ENCODE measurements at regions not wholly inside any gene's neighbourhood (a gene's known extent, or its start where the extent isn't known, plus 50 kb on each side); places are given as distances from the start of the nearest gene placed in this dataset.

DNA sequence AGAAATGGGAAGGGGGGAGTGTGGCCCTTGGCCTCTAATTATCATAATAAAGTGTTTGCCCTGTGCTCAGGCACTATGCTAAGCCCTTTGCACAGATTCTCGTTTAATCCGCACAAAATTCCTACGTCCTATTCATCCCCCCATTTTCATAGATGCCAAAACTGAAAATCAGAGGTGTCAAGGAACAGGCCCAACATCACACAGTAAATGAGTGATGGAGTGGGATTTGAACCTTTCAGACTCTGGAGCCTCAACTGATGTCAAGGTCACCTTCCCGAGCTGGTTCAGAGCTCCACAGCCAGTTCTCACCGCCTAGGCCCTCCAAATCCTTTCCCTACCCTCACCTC, 80.7 kb downstream of the IRF2BPL start:
- H3K4me1 ChIP-seq: peaks cover 11% of the 10 kb centered on the region
- no peaks in the 10 kb centered on the region for H3K36me3 ChIP-seq
- no peaks in the 10 kb centered on the region for H3K9me3 ChIP-seq
- peak overlapping the region; percentile 6 to 68 for H3K9ac ChIP-seq (ENCODE audit: low read depth in 2 of 2, low read length in 2 of 2)
- peak overlapping the region; percentile 68 for H3K27ac ChIP-seq
- intact Hi-C loops (cut with DNase I): no loop called here
- H3K4me3 ChIP-seq: no peak overlapping the region
- H3K27me3 ChIP-seq: no peaks in the 10 kb centered on the region
- no peak for TF ChIP-seq CTCF (IDR thresholded peaks at IDR 0.05)
- DNase-seq: no peak

GRCh38 chr14:76947078-76947837, 81.2 kb downstream of the IRF2BPL start:
- Histone ChIP-seq H3K9me3 (no peaks in the 10 kb centered on the region), H3K9ac (ENCODE audit: low read depth in 2 of 2, low read length in 2 of 2) (peak overlapping the region; percentile 42 to 68), H3K4me3 (no peak overlapping the region), H3K27ac (peak overlapping the region; percentile 68), H3K36me3 (no peaks in the 10 kb centered on the region), H3K4me1 (peaks cover 11% of the 10 kb centered on the region), H3K27me3 (no peaks in the 10 kb centered on the region)
- peak; percentile 92 for DNase-seq
- TF ChIP-seq CTCF (IDR thresholded peaks at IDR 0.05): peak; percentile 30
- intact Hi-C loops (cut with DNase I): no loop called here

DNA sequence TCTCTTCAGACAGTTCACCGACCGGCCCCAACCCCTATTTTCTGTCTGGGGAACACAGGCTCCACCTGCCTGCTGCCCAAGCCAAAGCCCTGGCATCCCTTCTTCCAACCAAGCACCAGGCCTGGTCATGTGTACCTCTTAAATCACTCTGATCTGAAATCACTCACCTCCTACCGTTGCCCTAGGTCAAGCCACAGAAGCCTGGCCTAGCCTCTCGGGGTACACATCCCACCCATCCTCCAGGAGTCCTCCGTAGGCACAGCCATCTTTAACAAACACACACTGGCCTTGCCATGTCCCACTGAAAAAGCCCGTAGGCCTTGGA, 81.8 kb downstream of the IRF2BPL start:
- peak overlapping the region; percentile 68 for H3K27ac ChIP-seq
- H3K9ac ChIP-seq (ENCODE audit: low read depth in 2 of 2, low read length in 2 of 2): peak overlapping the region; percentile 38 to 42
- H3K36me3 ChIP-seq: no peaks in the 10 kb centered on the region
- intact Hi-C loops (cut with DNase I): no loop called here
- no peak for TF ChIP-seq CTCF (IDR thresholded peaks at IDR 0.05)
- no peak for DNase-seq
- H3K27me3 ChIP-seq: no peaks in the 10 kb centered on the region
- H3K4me1 ChIP-seq: peaks cover 11% of the 10 kb centered on the region
- no peaks in the 10 kb centered on the region for H3K9me3 ChIP-seq
- no peak overlapping the region for H3K4me3 ChIP-seq

DNA sequence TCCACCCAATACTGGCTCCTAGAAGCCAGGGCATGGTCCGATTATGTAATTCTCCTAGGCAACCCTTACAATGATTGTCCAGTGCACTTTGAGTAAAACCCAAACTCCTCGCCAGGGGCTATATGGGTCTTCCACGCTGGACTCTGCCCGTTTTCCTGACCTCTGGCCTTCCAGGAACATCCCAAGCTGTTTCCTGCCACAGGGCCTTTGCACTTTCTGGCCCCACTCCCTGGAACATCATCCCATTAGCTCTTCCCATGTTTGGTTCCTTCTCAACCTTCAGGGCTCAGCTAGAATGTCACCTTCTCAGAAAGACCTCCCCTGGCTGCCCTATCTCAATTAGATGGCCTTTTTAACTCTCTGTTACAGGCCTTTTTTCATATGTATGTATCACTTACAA, 85.4 kb downstream of the IRF2BPL start:
- H3K36me3 ChIP-seq: no peaks in the 10 kb centered on the region
- no peak for DNase-seq
- no peak overlapping the region for H3K4me3 ChIP-seq
- intact Hi-C loops (cut with DNase I): no loop called here
- H3K27ac ChIP-seq: no peak overlapping the region
- H3K9ac ChIP-seq (ENCODE audit: low read depth in 2 of 2, low read length in 2 of 2): no peak overlapping the region
- no peaks in the 10 kb centered on the region for H3K9me3 ChIP-seq
- H3K4me1 ChIP-seq: peaks cover 9% of the 10 kb centered on the region
- no peaks in the 10 kb centered on the region for H3K27me3 ChIP-seq
- TF ChIP-seq CTCF (IDR thresholded peaks at IDR 0.05): no peak

- H3K27ac ChIP-seq: no peak overlapping the region
- intact Hi-C loops (cut with DNase I): no loop called here
- no peak for DNase-seq
- no peak overlapping the region for H3K4me3 ChIP-seq
- H3K27me3 ChIP-seq: no peaks in the 10 kb centered on the region
- no peaks in the 10 kb centered on the region for H3K9me3 ChIP-seq
- H3K9ac ChIP-seq (ENCODE audit: low read depth in 2 of 2, low read length in 2 of 2): no peak overlapping the region
- no peaks in the 10 kb centered on the region for H3K36me3 ChIP-seq
- no peak for TF ChIP-seq CTCF (IDR thresholded peaks at IDR 0.05)
- H3K4me1 ChIP-seq: peaks cover 4% of the 10 kb centered on the region
Measured at GRCh38 chr14:76941946-76942805, 86.3 kb downstream of the IRF2BPL start.
